Activated CD4-positive, alpha-beta T cell treated with anti-CD3 and anti-CD28 coated beads, Interleukin-2, amount 10 ng/mL, durations not matched to agents 24 days and 14 days (primary cell): ENCODE measurements at regions not wholly inside any gene's neighbourhood (a gene's known extent, or its start where the extent isn't known, plus 50 kb on each side); places are given as distances from the start of the nearest gene placed in this dataset.

Experiments used
- DNase-seq: peaks from one replicate; pipeline ENCODE4 v3.0.0; 2022
- H3K27ac Mint-ChIP-seq: one replicate; pipeline ENCODE4 v1.8.0; 2022; ENCODE audit warnings: mild to moderate bottlenecking, mixed read lengths
- H3K27me3 Mint-ChIP-seq: one replicate; pipeline ENCODE4 v1.8.0; 2022; ENCODE audit warnings: mixed read lengths
- H3K36me3 Mint-ChIP-seq: one replicate; pipeline ENCODE4 v1.8.0; 2022; ENCODE audit warnings: low read depth, mild to moderate bottlenecking, mixed read lengths
- H3K4me1 Mint-ChIP-seq: one replicate; pipeline ENCODE4 v1.8.0; 2021; ENCODE audit warnings: mixed read lengths
- H3K4me3 Mint-ChIP-seq: one replicate; pipeline ENCODE4 v1.8.0; 2022; ENCODE audit warnings: mild to moderate bottlenecking, moderate library complexity, mixed read lengths
- H3K9me3 Mint-ChIP-seq: one replicate; pipeline ENCODE4 v1.8.0; 2021; ENCODE audit warnings: mixed read lengths
- intact Hi-C: fragments of 100-400 bp; cut with micrococcal nuclease; formaldehyde crosslinking; loops from one replicate; pipeline ENCODE4 v1.15.1; 2023

DNA sequence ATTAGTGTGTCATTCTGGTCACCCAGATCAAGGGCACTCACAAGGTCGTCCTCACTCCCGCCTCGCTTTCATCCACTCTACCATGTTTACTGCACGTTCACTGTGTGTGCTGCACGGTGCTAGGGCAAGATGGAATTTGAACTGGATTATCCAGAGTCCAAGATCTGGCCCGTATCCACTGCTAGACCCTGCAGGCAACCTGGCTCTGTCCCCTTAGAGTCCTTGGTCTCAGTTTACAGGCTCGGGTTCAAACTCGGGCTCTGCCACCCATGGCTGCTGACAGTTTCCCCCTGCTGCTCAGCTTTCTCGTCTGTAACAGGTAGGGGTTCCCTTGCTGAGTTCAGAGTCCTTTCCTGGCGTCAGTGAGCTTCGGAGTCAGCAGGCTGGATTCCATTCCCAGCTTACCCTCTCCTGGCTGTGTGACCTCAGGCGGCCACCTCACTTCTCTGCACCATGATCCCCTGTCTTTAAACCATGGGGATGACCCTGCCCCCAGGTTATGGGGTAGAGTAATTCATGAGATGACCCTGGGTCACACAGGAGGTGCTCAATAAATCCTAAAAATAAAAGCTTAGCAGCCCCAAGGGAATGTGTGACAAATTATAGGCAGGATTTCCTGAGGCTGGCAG, 79.6 kb upstream of the SLC6A6 start:
- Mint-ChIP-seq H3K27me3 (peaks cover 2% of the 10 kb centered on the region), H3K4me1 (no peaks in the 10 kb centered on the region), H3K27ac (no peak overlapping the region), H3K9me3 (peaks cover 5% of the 10 kb centered on the region), H3K4me3 (no peak overlapping the region), H3K36me3 (no peaks in the 10 kb centered on the region)
- no peak for DNase-seq
- intact Hi-C loops = no loop called here

DNA sequence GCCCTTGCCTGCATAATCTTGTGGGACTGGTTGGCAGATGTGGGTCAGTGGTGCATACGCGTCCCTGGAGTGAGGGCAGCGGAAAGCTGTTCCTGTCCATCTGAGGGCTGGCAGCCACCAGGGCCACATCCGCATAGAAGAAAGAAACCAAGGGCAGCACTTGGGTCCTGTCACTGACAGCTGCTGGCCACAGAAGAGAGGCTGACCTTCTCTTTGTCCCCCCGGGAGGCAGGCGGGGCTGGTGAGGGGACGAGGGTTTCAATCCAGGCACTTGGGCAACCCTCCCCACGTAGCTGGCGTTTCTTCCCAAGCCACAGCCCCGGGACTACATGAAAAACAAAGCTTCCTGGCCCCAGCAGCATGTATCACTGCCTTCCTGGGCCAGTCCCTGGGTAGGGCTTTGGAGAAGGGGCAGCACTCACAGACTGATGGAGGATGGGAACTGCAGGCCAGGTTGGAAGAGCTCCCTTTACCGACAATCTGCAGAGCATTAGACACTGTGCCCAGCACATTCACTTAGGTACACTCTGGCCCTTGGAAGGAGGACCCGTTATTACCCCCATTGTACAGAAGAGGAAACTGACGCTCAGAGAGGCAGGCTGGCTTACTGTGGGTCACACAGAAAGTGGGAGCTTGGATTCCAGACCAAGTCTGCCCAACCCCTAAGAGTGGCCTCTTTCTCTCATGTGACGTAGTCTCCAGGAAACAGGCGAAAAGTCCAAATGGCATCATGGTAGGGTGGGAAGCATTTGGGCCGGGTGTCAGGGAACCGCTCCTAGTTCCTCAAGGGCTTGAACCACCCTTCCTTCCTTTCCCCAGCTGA, 78.8 kb upstream of the SLC6A6 start:
- no peaks in the 10 kb centered on the region for H3K4me1 Mint-ChIP-seq
- intact Hi-C loops = no loop called here
- H3K4me3 Mint-ChIP-seq = no peak overlapping the region
- peaks cover 5% of the 10 kb centered on the region for H3K9me3 Mint-ChIP-seq
- H3K27me3 Mint-ChIP-seq = peaks cover 5% of the 10 kb centered on the region
- H3K36me3 Mint-ChIP-seq = no peaks in the 10 kb centered on the region
- no peak overlapping the region for H3K27ac Mint-ChIP-seq
- no peak for DNase-seq

DNA sequence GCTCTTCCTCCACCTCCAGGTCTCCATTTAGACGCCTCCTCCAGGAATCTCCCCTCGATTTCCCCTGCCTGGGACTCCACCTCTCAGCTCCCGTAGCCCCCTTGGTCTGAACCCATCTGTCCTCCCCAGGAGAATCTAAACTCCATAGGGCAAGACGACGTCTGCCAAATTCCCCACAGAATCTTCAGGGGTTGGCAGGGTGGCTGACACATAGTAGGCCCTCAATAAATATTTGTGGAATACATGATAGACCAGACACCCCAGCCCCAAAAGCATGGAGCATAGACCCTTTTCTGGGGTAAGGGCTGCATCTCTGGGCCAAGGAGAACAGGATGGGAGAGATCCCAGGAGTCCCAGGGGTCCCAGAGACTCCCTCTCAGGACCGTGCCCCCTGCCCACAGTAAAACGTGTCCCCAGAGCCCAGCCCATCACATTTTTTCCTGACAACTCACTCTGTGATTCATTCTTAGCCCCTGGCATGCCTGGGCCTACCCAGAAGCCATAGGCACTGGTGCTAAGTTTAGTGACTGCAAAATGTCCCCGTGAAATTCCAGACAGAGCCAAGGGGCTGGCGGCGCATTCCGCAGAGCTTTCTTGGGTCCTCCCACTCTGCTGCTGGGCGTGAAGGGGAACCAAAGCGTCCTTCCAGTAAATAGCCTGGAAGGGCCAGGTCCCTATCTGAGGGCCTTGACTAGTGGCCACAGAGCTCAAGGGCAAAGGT, 78.0 kb upstream of the SLC6A6 start:
- Mint-ChIP-seq H3K9me3 (peaks cover 5% of the 10 kb centered on the region), H3K36me3 (no peaks in the 10 kb centered on the region), H3K27ac (no peak overlapping the region), H3K4me3 (no peak overlapping the region), H3K4me1 (no peaks in the 10 kb centered on the region), H3K27me3 (peaks cover 6% of the 10 kb centered on the region)
- DNase-seq = no peak
- intact Hi-C loops = no loop called here

DNA sequence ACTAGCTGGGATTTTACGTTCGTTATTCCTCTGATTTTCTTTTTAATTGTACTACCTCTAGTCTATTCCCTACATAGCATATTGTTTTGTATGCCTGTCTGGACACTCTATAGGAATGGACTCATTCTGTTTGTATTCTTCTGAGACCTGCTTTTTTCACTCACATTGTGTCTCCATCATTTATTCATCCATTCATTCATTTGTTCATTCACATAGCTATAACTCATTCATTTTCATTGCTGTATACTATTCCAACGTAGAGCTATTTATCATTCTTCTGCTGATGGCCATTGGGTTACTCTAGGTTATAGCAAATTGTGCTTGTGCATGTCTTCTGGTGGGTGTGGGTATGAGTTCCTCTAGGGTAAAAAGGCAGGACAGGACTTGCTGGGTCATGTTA, 74.0 kb upstream of the SLC6A6 start:
- no peaks in the 10 kb centered on the region for H3K9me3 Mint-ChIP-seq
- DNase-seq = no peak
- no peaks in the 10 kb centered on the region for H3K4me1 Mint-ChIP-seq
- intact Hi-C loops = no loop called here
- H3K27me3 Mint-ChIP-seq = peaks cover 11% of the 10 kb centered on the region
- H3K4me3 Mint-ChIP-seq = no peak overlapping the region
- no peak overlapping the region for H3K27ac Mint-ChIP-seq
- no peaks in the 10 kb centered on the region for H3K36me3 Mint-ChIP-seq

DNA sequence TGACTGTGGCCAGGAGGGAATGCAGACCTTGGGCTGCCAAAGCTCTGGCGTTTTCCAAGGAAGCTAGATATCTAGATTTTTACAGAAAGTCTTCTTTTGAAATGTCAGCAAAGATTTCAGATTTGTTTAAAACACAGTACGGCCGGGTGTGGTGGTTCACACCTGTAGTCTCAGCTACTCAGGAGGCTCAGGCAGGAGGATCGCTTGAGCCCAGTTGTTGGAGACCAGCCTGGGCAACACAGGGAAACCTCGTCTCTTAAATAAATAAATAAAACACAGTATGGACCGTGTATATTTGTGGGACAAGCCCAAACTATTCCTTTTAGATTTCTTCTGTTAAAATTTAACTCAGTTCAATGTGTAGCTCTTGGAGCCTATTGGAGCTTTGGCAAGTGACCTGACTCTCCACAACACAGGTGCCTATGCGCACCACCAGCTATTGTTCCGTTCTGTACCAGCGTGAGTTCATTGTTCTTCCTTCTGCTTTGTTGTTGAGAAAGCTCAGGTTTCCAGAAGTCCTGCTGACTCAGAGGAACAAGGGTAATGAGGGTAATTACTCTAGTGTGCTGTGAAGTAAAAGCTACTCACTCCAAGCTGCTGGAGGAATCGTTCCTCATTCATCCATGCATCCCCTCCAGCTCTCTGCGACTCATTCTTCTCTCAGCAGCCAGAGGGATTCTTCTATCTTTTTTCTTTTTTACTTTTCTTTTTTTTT, 73.1 kb upstream of the SLC6A6 start:
- DNase-seq = no peak
- H3K27me3 Mint-ChIP-seq = peaks cover 11% of the 10 kb centered on the region
- H3K4me3 Mint-ChIP-seq = no peak overlapping the region
- H3K27ac Mint-ChIP-seq = no peak overlapping the region
- intact Hi-C loops = no loop called here
- no peaks in the 10 kb centered on the region for H3K4me1 Mint-ChIP-seq
- no peaks in the 10 kb centered on the region for H3K9me3 Mint-ChIP-seq
- H3K36me3 Mint-ChIP-seq = no peaks in the 10 kb centered on the region

DNA sequence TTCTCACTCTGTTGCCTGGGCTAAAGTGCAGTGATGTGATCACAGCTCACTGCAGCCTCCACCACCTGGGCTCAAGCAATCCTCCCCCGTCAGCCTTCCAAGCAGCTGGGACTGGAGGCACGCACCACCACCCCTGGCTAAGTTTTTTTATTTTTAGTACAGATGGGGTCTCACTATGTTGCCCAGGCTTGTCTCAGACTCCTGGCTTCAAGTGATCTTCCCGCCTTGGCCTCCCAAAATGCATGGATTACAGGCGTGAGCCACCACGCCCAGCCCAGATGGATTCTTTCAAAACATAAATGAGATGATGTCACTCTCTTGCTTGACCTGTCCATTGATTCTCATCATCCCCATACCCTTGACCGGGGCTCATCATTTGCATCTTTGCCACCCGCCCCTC, 72.6 kb upstream of the SLC6A6 start:
- Mint-ChIP-seq H3K27ac (no peak overlapping the region), H3K9me3 (no peaks in the 10 kb centered on the region), H3K36me3 (no peaks in the 10 kb centered on the region), H3K4me3 (no peak overlapping the region), H3K27me3 (peaks cover 11% of the 10 kb centered on the region), H3K4me1 (no peaks in the 10 kb centered on the region)
- intact Hi-C loops = no loop called here
- no peak for DNase-seq

DNA sequence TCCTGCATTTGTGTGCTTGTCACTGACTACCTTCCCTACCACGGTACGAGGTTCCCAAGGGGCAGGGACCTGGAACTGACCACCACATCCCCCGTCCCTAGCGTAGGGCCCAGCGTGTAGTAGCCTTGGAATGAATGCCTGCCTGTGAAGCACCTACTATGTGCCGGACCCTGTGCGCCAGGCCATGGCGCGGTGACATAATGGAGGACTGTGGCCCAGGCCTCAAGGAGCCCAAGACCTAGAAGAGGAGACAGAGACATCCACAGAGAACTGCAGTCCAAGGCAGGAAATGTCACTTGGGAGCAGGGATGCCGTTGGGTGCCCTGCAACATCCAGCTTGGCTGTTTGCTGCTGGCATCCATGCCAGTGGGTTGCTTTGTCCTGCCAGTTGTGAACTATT, 71.9 kb upstream of the SLC6A6 start:
- DNase-seq = no peak
- Mint-ChIP-seq H3K4me3 (no peak overlapping the region), H3K4me1 (no peaks in the 10 kb centered on the region)

DNA sequence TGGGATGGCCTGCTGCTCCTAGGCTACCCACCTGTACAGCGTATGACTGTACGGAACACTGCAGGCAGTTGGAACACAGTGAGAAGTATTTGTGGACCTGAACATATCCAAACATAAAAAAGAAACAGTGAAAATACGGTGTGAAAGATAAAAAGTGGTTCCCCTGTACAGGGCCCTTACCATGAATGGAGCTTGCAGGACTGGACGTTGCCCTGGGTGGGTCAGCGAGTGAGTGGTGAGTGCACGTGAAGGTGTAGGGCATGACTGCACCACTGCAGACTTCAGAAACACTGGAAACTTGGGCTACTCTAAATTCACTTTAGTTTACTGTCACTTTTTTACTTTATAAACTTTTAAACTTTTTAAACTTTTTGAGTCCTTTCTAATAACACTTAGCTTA, 71.2 kb upstream of the SLC6A6 start:
- no peaks in the 10 kb centered on the region for H3K9me3 Mint-ChIP-seq
- no peak overlapping the region for H3K4me3 Mint-ChIP-seq
- no peak for DNase-seq
- H3K36me3 Mint-ChIP-seq = no peaks in the 10 kb centered on the region
- no peaks in the 10 kb centered on the region for H3K4me1 Mint-ChIP-seq
- no peak overlapping the region for H3K27ac Mint-ChIP-seq
- H3K27me3 Mint-ChIP-seq = peaks cover 11% of the 10 kb centered on the region
- intact Hi-C loops = no loop called here

More for the DNA sequence above, 71.9 kb upstream of the SLC6A6 start:
- Mint-ChIP-seq H3K36me3 (no peaks in the 10 kb centered on the region), H3K9me3 (no peaks in the 10 kb centered on the region), H3K27me3 (peaks cover 11% of the 10 kb centered on the region), H3K27ac (no peak overlapping the region)
- intact Hi-C loops = no loop called here

DNA sequence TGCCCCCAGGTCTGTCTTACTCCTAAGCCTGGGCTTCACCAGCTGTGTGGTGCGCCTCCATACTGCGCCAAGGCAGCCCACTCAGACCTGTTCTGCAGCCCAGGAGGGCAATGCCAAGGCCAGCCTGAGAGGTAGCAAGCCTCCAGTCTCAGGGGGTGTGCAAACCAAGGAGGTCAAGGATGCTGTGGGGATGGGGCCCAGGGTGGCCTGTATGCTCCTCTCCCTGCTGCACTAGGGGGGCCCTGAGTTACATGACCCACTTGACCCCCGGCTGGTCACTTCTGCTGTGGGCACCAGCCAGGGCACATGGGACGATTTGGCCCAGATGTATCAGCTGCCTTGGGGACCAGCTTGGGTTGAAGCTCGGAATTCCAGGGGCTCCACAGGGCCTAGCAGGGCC, 70.0 kb upstream of the SLC6A6 start:
- no peak for DNase-seq
- Mint-ChIP-seq H3K4me1 (no peaks in the 10 kb centered on the region), H3K27ac (no peak overlapping the region), H3K36me3 (no peaks in the 10 kb centered on the region), H3K27me3 (peaks cover 10% of the 10 kb centered on the region), H3K9me3 (no peaks in the 10 kb centered on the region), H3K4me3 (no peak overlapping the region)
- intact Hi-C loops = no loop called here

DNA sequence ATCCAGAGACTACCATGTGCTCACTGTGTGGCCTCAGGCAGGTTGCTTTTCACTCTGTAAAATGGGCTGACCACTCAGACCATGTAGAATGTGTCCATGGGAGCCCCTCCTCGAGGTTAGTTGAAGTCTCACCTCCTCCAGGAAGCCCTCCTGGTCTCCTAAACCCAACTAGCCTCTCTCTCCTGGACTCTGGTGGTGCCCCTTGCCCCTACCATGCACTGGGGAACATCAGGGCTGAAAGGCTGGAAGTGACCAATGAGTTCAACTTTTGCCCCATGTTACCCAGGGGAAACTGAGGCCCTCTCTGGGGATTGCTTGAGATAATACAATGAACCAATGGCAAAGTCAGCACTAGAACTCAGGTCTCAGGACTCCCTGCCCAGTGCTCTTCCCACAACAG, 69.2 kb upstream of the SLC6A6 start:
- Mint-ChIP-seq H3K27ac (no peak overlapping the region), H3K36me3 (no peaks in the 10 kb centered on the region), H3K4me1 (no peaks in the 10 kb centered on the region), H3K27me3 (peaks cover 12% of the 10 kb centered on the region), H3K4me3 (no peak overlapping the region), H3K9me3 (no peaks in the 10 kb centered on the region)
- no peak for DNase-seq
- intact Hi-C loops = no loop called here

DNA sequence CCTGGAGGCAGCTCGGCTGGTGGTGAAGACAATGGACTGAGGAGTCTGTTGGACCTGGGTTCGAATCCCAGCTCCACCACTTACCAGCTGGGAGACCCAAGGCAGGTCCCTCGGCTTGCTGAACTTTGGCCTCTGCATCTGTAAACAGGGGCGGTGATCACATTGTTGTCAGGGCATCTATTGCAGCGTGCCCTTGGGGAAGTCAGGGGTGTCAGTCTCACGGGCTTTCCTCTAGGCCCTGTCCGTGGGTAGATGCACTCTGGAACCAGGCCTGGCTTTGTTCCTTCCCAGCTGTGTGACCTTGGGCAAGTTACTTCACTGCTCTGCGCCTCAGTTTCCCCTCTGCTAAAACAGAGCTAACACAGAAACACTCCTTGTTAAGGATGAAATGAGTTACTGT, 68.8 kb upstream of the SLC6A6 start:
- no peak overlapping the region for H3K4me3 Mint-ChIP-seq
- H3K4me1 Mint-ChIP-seq = no peaks in the 10 kb centered on the region
- DNase-seq = no peak
- no peaks in the 10 kb centered on the region for H3K36me3 Mint-ChIP-seq
- intact Hi-C loops = no loop called here
- no peaks in the 10 kb centered on the region for H3K9me3 Mint-ChIP-seq
- no peak overlapping the region for H3K27ac Mint-ChIP-seq
- peaks cover 8% of the 10 kb centered on the region for H3K27me3 Mint-ChIP-seq

DNA sequence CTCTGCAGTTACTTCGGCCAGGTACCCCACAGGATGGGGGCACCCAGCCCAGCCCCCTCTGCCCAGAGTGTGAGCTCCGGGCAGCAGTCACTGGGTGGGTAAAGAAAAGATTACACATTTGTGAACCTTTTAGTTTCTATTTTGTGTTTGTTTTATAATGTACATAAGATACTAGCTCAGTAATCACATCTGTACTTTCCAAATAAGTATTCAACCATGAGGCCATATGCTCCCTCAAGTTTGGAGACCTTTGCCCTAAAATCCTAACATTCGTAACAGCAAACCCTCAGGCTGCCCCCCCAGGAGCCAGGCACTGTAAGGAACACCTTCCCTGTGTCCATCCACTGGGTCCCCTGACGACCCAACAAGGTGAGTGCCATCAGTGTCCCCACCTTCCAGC, 68.3 kb upstream of the SLC6A6 start:
- intact Hi-C loops = no loop called here
- peaks cover 8% of the 10 kb centered on the region for H3K27me3 Mint-ChIP-seq
- H3K4me3 Mint-ChIP-seq = no peak overlapping the region
- no peaks in the 10 kb centered on the region for H3K36me3 Mint-ChIP-seq
- H3K4me1 Mint-ChIP-seq = no peaks in the 10 kb centered on the region
- H3K9me3 Mint-ChIP-seq = no peaks in the 10 kb centered on the region
- no peak overlapping the region for H3K27ac Mint-ChIP-seq
- DNase-seq = no peak

DNA sequence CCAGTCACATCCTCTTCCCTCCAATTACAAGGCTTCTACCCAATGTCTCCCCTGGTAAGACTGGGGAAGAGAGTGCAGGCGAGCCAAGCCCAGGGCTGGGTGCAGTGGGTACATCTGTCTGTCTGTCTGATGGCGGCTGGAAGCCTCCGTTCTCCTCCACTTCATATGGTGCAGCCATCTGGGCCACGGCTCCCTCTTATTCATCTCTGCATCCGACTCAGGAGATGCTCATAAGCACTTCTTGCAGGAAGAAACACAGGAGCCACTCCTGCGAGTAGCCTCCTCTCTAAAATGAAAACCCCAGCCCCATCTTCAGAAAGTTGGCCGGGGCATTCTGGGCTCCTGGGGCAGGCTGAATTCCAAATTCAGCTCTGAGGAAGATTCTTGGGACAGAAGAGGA, 67.5 kb upstream of the SLC6A6 start:
- Mint-ChIP-seq H3K27ac (no peak overlapping the region), H3K36me3 (no peaks in the 10 kb centered on the region), H3K4me3 (no peak overlapping the region), H3K27me3 (peaks cover 6% of the 10 kb centered on the region), H3K4me1 (no peaks in the 10 kb centered on the region), H3K9me3 (no peaks in the 10 kb centered on the region)
- DNase-seq = no peak
- intact Hi-C loops = no loop called here
